ENCODE measurements at regions not wholly inside any gene's neighbourhood (a gene's known extent, or its start where the extent isn't known, plus 50 kb on each side); places are given as distances from the start of the nearest gene placed in this dataset.

- no peaks in the 10 kb centered on the region for H3K36me3 ChIP-seq (ENCODE audit: low read length)
- H2AFZ ChIP-seq (ENCODE audit: low read depth, low read length, severe bottlenecking), result no peak overlapping the region
Observed at GRCh38 chr1:199223936-199224335, 585.1 kb downstream of the PTPRC start.

DNA sequence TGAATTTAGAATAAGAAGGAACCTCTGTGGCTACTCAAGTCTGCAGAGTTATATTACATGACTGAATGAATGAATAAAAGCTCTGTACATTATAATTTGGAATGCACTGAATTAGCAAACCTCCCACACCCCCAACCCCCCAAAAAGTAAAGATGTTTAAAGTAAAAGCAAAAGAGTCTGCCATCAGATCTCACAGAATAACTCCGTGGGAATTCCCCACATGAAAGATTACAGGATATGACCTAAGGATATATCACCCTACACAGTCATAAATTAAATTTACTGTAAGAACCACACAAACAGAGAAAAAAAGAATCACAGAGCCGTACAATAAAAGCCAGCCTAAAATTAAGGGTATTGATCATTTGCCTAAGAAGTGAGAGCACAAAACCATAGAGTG lies 587.3 kb downstream of the PTPRC start:
- Histone ChIP-seq H3K4me2 (ENCODE audit: low read depth, low read length, poor library complexity, severe bottlenecking) (no peak overlapping the region), H3K9ac (ENCODE audit: low read length) (no peak overlapping the region), H3F3A (ENCODE audit: insufficient read depth) (no peaks in the 10 kb centered on the region), H3K27me3 (ENCODE audit: low read length) (no peaks in the 10 kb centered on the region), H3K27ac (ENCODE audit: low read depth, low read length) (no peak overlapping the region), H4K20me1 (ENCODE audit: low read depth, low read length) (no peaks in the 10 kb centered on the region), H3K4me3 (ENCODE audit: insufficient read depth, low read length, poor library complexity, severe bottlenecking) (no peak overlapping the region), H3K9me3 (ENCODE audit: insufficient read depth, low read length) (no peaks in the 10 kb centered on the region), H2AFZ (ENCODE audit: low read depth, low read length, severe bottlenecking) (no peak overlapping the region), H3K36me3 (ENCODE audit: low read length) (no peaks in the 10 kb centered on the region), H3K79me2 (ENCODE audit: insufficient read depth, low read length) (no peaks in the 10 kb centered on the region), H3K9me2 (replicated peaks; ENCODE audit: insufficient read depth, low read length) (no peaks in the 10 kb centered on the region)
- TF ChIP-seq, protein P1, sequence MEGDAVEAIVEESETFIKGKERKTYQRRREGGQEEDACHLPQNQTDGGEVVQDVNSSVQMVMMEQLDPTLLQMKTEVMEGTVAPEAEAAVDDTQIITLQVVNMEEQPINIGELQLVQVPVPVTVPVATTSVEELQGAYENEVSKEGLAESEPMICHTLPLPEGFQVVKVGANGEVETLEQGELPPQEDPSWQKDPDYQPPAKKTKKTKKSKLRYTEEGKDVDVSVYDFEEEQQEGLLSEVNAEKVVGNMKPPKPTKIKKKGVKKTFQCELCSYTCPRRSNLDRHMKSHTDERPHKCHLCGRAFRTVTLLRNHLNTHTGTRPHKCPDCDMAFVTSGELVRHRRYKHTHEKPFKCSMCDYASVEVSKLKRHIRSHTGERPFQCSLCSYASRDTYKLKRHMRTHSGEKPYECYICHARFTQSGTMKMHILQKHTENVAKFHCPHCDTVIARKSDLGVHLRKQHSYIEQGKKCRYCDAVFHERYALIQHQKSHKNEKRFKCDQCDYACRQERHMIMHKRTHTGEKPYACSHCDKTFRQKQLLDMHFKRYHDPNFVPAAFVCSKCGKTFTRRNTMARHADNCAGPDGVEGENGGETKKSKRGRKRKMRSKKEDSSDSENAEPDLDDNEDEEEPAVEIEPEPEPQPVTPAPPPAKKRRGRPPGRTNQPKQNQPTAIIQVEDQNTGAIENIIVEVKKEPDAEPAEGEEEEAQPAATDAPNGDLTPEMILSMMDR (IDR thresholded peaks at IDR 0.05; ENCODE audit: insufficient read depth, low read length, poor library complexity, severe bottlenecking), result no peak
- TF ChIP-seq EZH2phosphoT487 (conservative IDR thresholded peaks at IDR 0.05; ENCODE audit: low read length), result no peak

More at GRCh38 chr1:199223936-199224335, 585.1 kb downstream of the PTPRC start:
- no peak overlapping the region for H3K4me3 ChIP-seq (ENCODE audit: insufficient read depth, low read length, poor library complexity, severe bottlenecking)
- no peaks in the 10 kb centered on the region for H3F3A ChIP-seq (ENCODE audit: insufficient read depth)
- H3K4me2 ChIP-seq (ENCODE audit: low read depth, low read length, poor library complexity, severe bottlenecking), result no peak overlapping the region
- H3K27ac ChIP-seq (ENCODE audit: low read depth, low read length), result no peak overlapping the region
- H3K27me3 ChIP-seq (ENCODE audit: low read length), result no peaks in the 10 kb centered on the region
- no peaks in the 10 kb centered on the region for H4K20me1 ChIP-seq (ENCODE audit: low read depth, low read length)
- H3K9me2 ChIP-seq (replicated peaks; ENCODE audit: insufficient read depth, low read length), result no peaks in the 10 kb centered on the region
- no peaks in the 10 kb centered on the region for H3K79me2 ChIP-seq (ENCODE audit: insufficient read depth, low read length)
- H3K9me3 ChIP-seq (ENCODE audit: insufficient read depth, low read length), result no peaks in the 10 kb centered on the region
- H3K9ac ChIP-seq (ENCODE audit: low read length), result no peak overlapping the region
- no peak for TF ChIP-seq EZH2phosphoT487 (conservative IDR thresholded peaks at IDR 0.05; ENCODE audit: low read length)
- TF ChIP-seq, protein P1 (IDR thresholded peaks at IDR 0.05; ENCODE audit: insufficient read depth, low read length, poor library complexity, severe bottlenecking), result no peak

GRCh38 chr1:199242147-199242546 lies 603.3 kb downstream of the PTPRC start:
- no peak overlapping the region for H2AFZ ChIP-seq (ENCODE audit: low read depth, low read length, severe bottlenecking)
- H3K79me2 ChIP-seq (ENCODE audit: insufficient read depth, low read length), result no peaks in the 10 kb centered on the region
- H3K27ac ChIP-seq (ENCODE audit: low read depth, low read length), result no peak overlapping the region

More at GRCh38 chr1:199242147-199242546, 603.3 kb downstream of the PTPRC start:
- TF ChIP-seq, protein P1 (IDR thresholded peaks at IDR 0.05; ENCODE audit: insufficient read depth, low read length, poor library complexity, severe bottlenecking), result no peak
- TF ChIP-seq EZH2phosphoT487 (conservative IDR thresholded peaks at IDR 0.05; ENCODE audit: low read length), result no peak
- Histone ChIP-seq H3K9me2 (replicated peaks; ENCODE audit: insufficient read depth, low read length) (no peaks in the 10 kb centered on the region), H3K27me3 (ENCODE audit: low read length) (no peaks in the 10 kb centered on the region), H3K4me2 (ENCODE audit: low read depth, low read length, poor library complexity, severe bottlenecking) (no peak overlapping the region), H3K36me3 (ENCODE audit: low read length) (no peaks in the 10 kb centered on the region), H3F3A (ENCODE audit: insufficient read depth) (no peaks in the 10 kb centered on the region), H3K9me3 (ENCODE audit: insufficient read depth, low read length) (no peaks in the 10 kb centered on the region; the same call in 1 of the 2 replicates), H4K20me1 (ENCODE audit: low read depth, low read length) (no peaks in the 10 kb centered on the region), H3K9ac (ENCODE audit: low read length) (no peak overlapping the region), H3K4me3 (ENCODE audit: insufficient read depth, low read length, poor library complexity, severe bottlenecking) (no peak overlapping the region)
